Cardiac fibroblast (primary cell): ENCODE measurements at regions not wholly inside any gene's neighbourhood (a gene's known extent, or its start where the extent isn't known, plus 50 kb on each side); places are given as distances from the start of the nearest gene placed in this dataset.

Experiments
- DNase-seq, 2 donors: peaks; one replicate each; pipeline versions ENCODE4 v3.0.0 to v3.0.0-alpha.2; 2010; ENCODE audit warnings: low read depth in 2 of 2
- H3K4me3 ChIP-seq, 2 donors: replicated peaks in 1 of 2; 1 replicate in 1 of 2; 2 replicates in 1 of 2; pipeline ENCODE4 v1.5.1; 2011; ENCODE audit warnings: low read depth in 2 of 2, low read length in 2 of 2, mild to moderate bottlenecking in 2 of 2, moderate library complexity in 1 of 2
- CTCF ChIP-seq: IDR thresholded peaks from one replicate; pipeline ENCODE4 v1.5.1; 2011; ENCODE audit warnings: low read depth, mild to moderate bottlenecking, low read length, inconsistent platforms

- no peak overlapping the region for H3K4me3 ChIP-seq
- DNase-seq: no peak
- TF ChIP-seq CTCF: no peak
These were observed 494.3 kb downstream of the EPHA4 start for GRCh38 chr2:221077799-221078198.

GRCh38 chr2:221085341-221085900 is 486.7 kb downstream of the EPHA4 start:
- no peak overlapping the region for H3K4me3 ChIP-seq
- DNase-seq: no peak
- no peak for TF ChIP-seq CTCF

- no peak overlapping the region for H3K4me3 ChIP-seq
- no peak for DNase-seq
- no peak for TF ChIP-seq CTCF
These were observed 486.2 kb downstream of the EPHA4 start for GRCh38 chr2:221085936-221086335.

GRCh38 chr2:221087779-221088178 is 484.3 kb downstream of the EPHA4 start:
- H3K4me3 ChIP-seq: no peak overlapping the region
- no peak for TF ChIP-seq CTCF
- no peak for DNase-seq

GRCh38 chr2:221088506-221088905 is 483.6 kb downstream of the EPHA4 start:
- TF ChIP-seq CTCF: no peak
- no peak for DNase-seq
- no peak overlapping the region for H3K4me3 ChIP-seq

- no peak overlapping the region for H3K4me3 ChIP-seq
- no peak for DNase-seq
- TF ChIP-seq CTCF: no peak
These were observed 476.7 kb downstream of the EPHA4 start for GRCh38 chr2:221095356-221095755.
